DND-41 (cell line): ENCODE measurements at regions not wholly inside any gene's neighbourhood (a gene's known extent, or its start where the extent isn't known, plus 50 kb on each side); places are given as distances from the start of the nearest gene placed in this dataset.

Experiments used
- ATAC-seq: fragments of 200-7000 bp; cut with Tn5 transposase; 3 replicates; pipeline ENCODE4 v1.9.1; 2021; ENCODE audit warnings: low read depth; ENCODE audit not compliant: insufficient read depth
- DNase-seq: peaks from one replicate; pipeline ENCODE4 v3.0.0-alpha.2; 2020
- H2AFZ ChIP-seq: 2 replicates; pipeline ENCODE4 v1.6.0; 2012; ENCODE audit warnings: low read depth, low read length
- H3K27ac ChIP-seq: 2 replicates; pipeline ENCODE4 v1.5.1; 2012; ENCODE audit warnings: low read length, inconsistent platforms
- H3K27me3 ChIP-seq: fragments of 200-600 bp; sonication (generic); 2 replicates; pipeline ENCODE4 v1.6.0; 2012; ENCODE audit warnings: low read length, mild to moderate bottlenecking, inconsistent platforms; ENCODE audit not compliant: insufficient read depth, poor library complexity
- H3K36me3 ChIP-seq: 2 replicates; pipeline ENCODE4 v1.5.1; 2012; ENCODE audit warnings: low read length, inconsistent platforms; ENCODE audit not compliant: insufficient read depth
- H3K4me1 ChIP-seq: 2 replicates; pipeline ENCODE4 v1.5.1; 2012; ENCODE audit warnings: mild to moderate bottlenecking, low read length; ENCODE audit not compliant: insufficient read depth
- H3K4me2 ChIP-seq: 2 replicates; pipeline ENCODE4 v1.6.0; 2012; ENCODE audit warnings: mild to moderate bottlenecking, moderate library complexity, low read length, inconsistent platforms; ENCODE audit not compliant: insufficient read depth
- H3K4me3 ChIP-seq, 2 experiments: fragments of 200-600 bp in 1 of 2; shearing (Covaris generic) in 1 of 2; 2 replicates each; pipeline ENCODE4 v1.5.1; 2012 to 2016; ENCODE audit warnings: inconsistent platforms in 2 of 2, low read length in 2 of 2, mild to moderate bottlenecking in 2 of 2, low read depth in 1 of 2, moderate library complexity in 1 of 2
- H3K79me2 ChIP-seq: 2 replicates; pipeline ENCODE4 v1.6.0; 2012; ENCODE audit warnings: low read length, inconsistent platforms; ENCODE audit not compliant: insufficient read depth
- H3K9ac ChIP-seq: 2 replicates; pipeline ENCODE4 v1.6.0; 2012; ENCODE audit warnings: low read depth, mild to moderate bottlenecking, inconsistent platforms, low read length, moderate library complexity
- H3K9me3 ChIP-seq: 2 replicates; pipeline ENCODE4 v1.5.1; 2012; ENCODE audit warnings: low read length, moderate library complexity, mild to moderate bottlenecking, inconsistent platforms; ENCODE audit not compliant: insufficient read depth, severe bottlenecking
- H4K20me1 ChIP-seq: 2 replicates; pipeline ENCODE4 v1.6.0; 2012; ENCODE audit warnings: low read length; ENCODE audit not compliant: insufficient read depth
- CTCF ChIP-seq: IDR thresholded peaks from 2 replicates; pipeline ENCODE4 v1.5.1; 2012; ENCODE audit warnings: borderline replicate concordance, low read length, moderate library complexity, mild to moderate bottlenecking; ENCODE audit not compliant: poor library complexity, severe bottlenecking; ENCODE audit errors: extremely low read depth
- EZH2 ChIP-seq: IDR thresholded peaks from 3 replicates; pipeline ENCODE4 v1.6.1; 2012; ENCODE audit warnings: borderline replicate concordance, low read depth, mild to moderate bottlenecking, moderate library complexity, low read length, inconsistent platforms; ENCODE audit not compliant: severe bottlenecking

GRCh38 chr4:86484241-86484640 is 109.9 kb upstream of the PTPN13 start:
- TF ChIP-seq EZH2 = no peak
- no peak for TF ChIP-seq CTCF
- ATAC-seq = peak; percentile 97
- peak; percentile 67 for DNase-seq
- Histone ChIP-seq H3K79me2 (no peaks in the 10 kb centered on the region), H2AFZ (no peak overlapping the region), H3K27ac (peak overlapping the region; percentile 81), H3K36me3 (no peaks in the 10 kb centered on the region), H3K9me3 (no peaks in the 10 kb centered on the region), H3K4me1 (peaks cover 40% of the 10 kb centered on the region), H3K4me3 (no peak overlapping the region), H3K4me2 (peak overlapping the region; percentile 46; the same call in 1 of the 2 replicates), H3K9ac (peak overlapping the region; percentile 20; the same call in 1 of the 2 replicates), H4K20me1 (no peaks in the 10 kb centered on the region), H3K27me3 (no peaks in the 10 kb centered on the region)

GRCh38 chr4:86487738-86488348 is 106.3 kb upstream of the PTPN13 start:
- Histone ChIP-seq H3K79me2 (no peaks in the 10 kb centered on the region), H2AFZ (0 out of 2 replicates have a peak overlapping the region, but pooled peaks have one; percentile 19), H3K27ac (no peak overlapping the region), H3K36me3 (no peaks in the 10 kb centered on the region), H3K4me3 (no peak overlapping the region), H3K4me2 (no peak overlapping the region), H4K20me1 (no peaks in the 10 kb centered on the region), H3K4me1 (peaks cover 30% of the 10 kb centered on the region), H3K9me3 (no peaks in the 10 kb centered on the region), H3K9ac (no peak overlapping the region), H3K27me3 (no peaks in the 10 kb centered on the region)
- DNase-seq = no peak
- no peak for ATAC-seq
- TF ChIP-seq CTCF (no peak), EZH2 (no peak)

- no peaks in the 10 kb centered on the region for H3K36me3 ChIP-seq
- no peaks in the 10 kb centered on the region for H3K9me3 ChIP-seq
- peak; percentile 64 for DNase-seq
- H3K4me2 ChIP-seq = no peak overlapping the region
- TF ChIP-seq EZH2 (no peak), CTCF (no peak)
- H3K27ac ChIP-seq = 0 out of 2 replicates have a peak overlapping the region, but pooled peaks have one; percentile 20
- no peak overlapping the region for H2AFZ ChIP-seq
- no peak overlapping the region for H3K4me3 ChIP-seq
- H3K27me3 ChIP-seq = no peaks in the 10 kb centered on the region
- no peaks in the 10 kb centered on the region for H3K79me2 ChIP-seq
- no peak overlapping the region for H3K9ac ChIP-seq
- peaks cover 16% of the 10 kb centered on the region for H3K4me1 ChIP-seq
- peak; percentile 93 for ATAC-seq
- H4K20me1 ChIP-seq = no peaks in the 10 kb centered on the region
These were observed 100.7 kb upstream of the PTPN13 start for GRCh38 chr4:86493460-86493859.
